Karpas-422 (cell line): ENCODE measurements at regions not wholly inside any gene's neighbourhood (a gene's known extent, or its start where the extent isn't known, plus 50 kb on each side); places are given as distances from the start of the nearest gene placed in this dataset.

ENCODE experiments used
- DNase-seq: peaks from one replicate; pipeline ENCODE4 v3.0.0-alpha.2; 2015
- H2AFZ ChIP-seq: fragments of 200-600 bp; sonication (generic); 2 replicates; pipeline ENCODE4 v1.6.1; 2014; ENCODE audit warnings: antibody characterized with exemption, low read length, mixed read lengths
- H3K27ac ChIP-seq: fragments of 200-600 bp; sonication (generic); 2 replicates; pipeline ENCODE4 v1.5.1; 2014; ENCODE audit warnings: mild to moderate bottlenecking, low read length, moderate library complexity
- H3K27me3 ChIP-seq: fragments of 200-600 bp; sonication (generic); 2 replicates; pipeline ENCODE4 v1.6.1; 2014; ENCODE audit warnings: low read length, mixed read lengths
- H3K36me3 ChIP-seq: fragments of 200-600 bp; sonication (generic); 2 replicates; pipeline ENCODE4 v1.6.1; 2014; ENCODE audit warnings: low read length, mixed read lengths; ENCODE audit not compliant: insufficient read depth
- H3K4me1 ChIP-seq: fragments of 200-600 bp; sonication (generic); 2 replicates; pipeline ENCODE4 v1.6.1; 2014; ENCODE audit warnings: mild to moderate bottlenecking, low read length, mixed read lengths
- H3K4me2 ChIP-seq: fragments of 200-600 bp; sonication (generic); 2 replicates; pipeline ENCODE4 v1.6.1; 2014; ENCODE audit warnings: low read length, low read depth, mild to moderate bottlenecking; ENCODE audit not compliant: poor library complexity, severe bottlenecking
- H3K4me3 ChIP-seq: fragments of 200-600 bp; sonication (generic); 2 replicates; pipeline ENCODE4 v1.5.1; 2014; ENCODE audit warnings: mild to moderate bottlenecking, antibody characterized with exemption, low read length, mixed read lengths
- H3K79me2 ChIP-seq: fragments of 200-600 bp; sonication (generic); 2 replicates; pipeline ENCODE4 v1.6.1; 2014; ENCODE audit warnings: mild to moderate bottlenecking, low read length, mixed read lengths
- H3K9ac ChIP-seq: fragments of 200-600 bp; sonication (generic); 2 replicates; pipeline ENCODE4 v1.6.0; 2014; ENCODE audit warnings: low read length
- H3K9me2 ChIP-seq: fragments of 200-600 bp; sonication (generic), shearing (Covaris generic); replicated peaks from 2 replicates; pipeline ENCODE4 v1.6.0; 2014; ENCODE audit warnings: mild to moderate bottlenecking, low read length, moderate library complexity; ENCODE audit not compliant: insufficient read depth
- H3K9me3 ChIP-seq: fragments of 300-700, 200-600 bp; sonication (generic); 2 replicates; pipeline ENCODE4 v1.6.1; 2014; ENCODE audit warnings: low read length, mixed read lengths
- H4K20me1 ChIP-seq: fragments of 200-600 bp; sonication (generic); 2 replicates; pipeline ENCODE4 v1.6.1; 2014; ENCODE audit warnings: mild to moderate bottlenecking, antibody characterized with exemption, low read length, low read depth; ENCODE audit not compliant: insufficient read depth

- Histone ChIP-seq H3K79me2 (no peaks in the 10 kb centered on the region), H3K36me3 (no peaks in the 10 kb centered on the region), H3K9me3 (no peaks in the 10 kb centered on the region), H3K4me2 (no peak overlapping the region), H3K27me3 (no peaks in the 10 kb centered on the region), H3K9me2 (no peaks in the 10 kb centered on the region), H4K20me1 (no peaks in the 10 kb centered on the region), H3K4me1 (no peaks in the 10 kb centered on the region), H3K27ac (no peak overlapping the region), H3K9ac (no peak overlapping the region), H3K4me3 (no peak overlapping the region), H2AFZ (no peak overlapping the region)
- DNase-seq = no peak
Measured at GRCh38 chr12:69112616-69113015, 126.8 kb upstream of the CPSF6 start.

GRCh38 chr12:69115099-69115498 lies 124.3 kb upstream of the CPSF6 start:
- no peak overlapping the region for H3K4me2 ChIP-seq
- H3K4me3 ChIP-seq = no peak overlapping the region
- no peaks in the 10 kb centered on the region for H3K4me1 ChIP-seq
- DNase-seq = no peak
- H3K27ac ChIP-seq = no peak overlapping the region
- no peaks in the 10 kb centered on the region for H4K20me1 ChIP-seq
- H3K27me3 ChIP-seq = no peaks in the 10 kb centered on the region
- H3K9me2 ChIP-seq = no peaks in the 10 kb centered on the region
- H2AFZ ChIP-seq = no peak overlapping the region
- no peak overlapping the region for H3K9ac ChIP-seq
- no peaks in the 10 kb centered on the region for H3K36me3 ChIP-seq
- no peaks in the 10 kb centered on the region for H3K9me3 ChIP-seq
- H3K79me2 ChIP-seq = no peaks in the 10 kb centered on the region

GRCh38 chr12:69115951-69116350 lies 123.4 kb upstream of the CPSF6 start:
- no peak overlapping the region for H2AFZ ChIP-seq
- no peaks in the 10 kb centered on the region for H3K36me3 ChIP-seq
- no peaks in the 10 kb centered on the region for H3K79me2 ChIP-seq
- H3K9me2 ChIP-seq = no peaks in the 10 kb centered on the region
- no peak overlapping the region for H3K4me2 ChIP-seq
- no peaks in the 10 kb centered on the region for H4K20me1 ChIP-seq
- H3K9me3 ChIP-seq = no peaks in the 10 kb centered on the region
- no peaks in the 10 kb centered on the region for H3K27me3 ChIP-seq
- H3K4me3 ChIP-seq = no peak overlapping the region
- H3K4me1 ChIP-seq = no peaks in the 10 kb centered on the region
- H3K27ac ChIP-seq = no peak overlapping the region
- no peak overlapping the region for H3K9ac ChIP-seq
- DNase-seq = no peak

- no peaks in the 10 kb centered on the region for H3K36me3 ChIP-seq
- H3K79me2 ChIP-seq = no peaks in the 10 kb centered on the region
- no peak overlapping the region for H3K27ac ChIP-seq
- no peaks in the 10 kb centered on the region for H3K4me1 ChIP-seq
- H3K4me3 ChIP-seq = no peak overlapping the region
- DNase-seq = no peak
- no peaks in the 10 kb centered on the region for H3K9me3 ChIP-seq
- no peak overlapping the region for H3K9ac ChIP-seq
- no peaks in the 10 kb centered on the region for H3K27me3 ChIP-seq
- H4K20me1 ChIP-seq = no peaks in the 10 kb centered on the region
- no peak overlapping the region for H3K4me2 ChIP-seq
- H3K9me2 ChIP-seq = no peaks in the 10 kb centered on the region
- H2AFZ ChIP-seq = no peak overlapping the region
Measured at GRCh38 chr12:69117566-69118266, 121.7 kb upstream of the CPSF6 start.

- H3K79me2 ChIP-seq = no peaks in the 10 kb centered on the region
- H3K4me2 ChIP-seq = no peak overlapping the region
- DNase-seq = no peak
- no peak overlapping the region for H3K9ac ChIP-seq
- H3K27me3 ChIP-seq = no peaks in the 10 kb centered on the region
- no peak overlapping the region for H3K4me3 ChIP-seq
- H2AFZ ChIP-seq = no peak overlapping the region
- H3K9me3 ChIP-seq = no peaks in the 10 kb centered on the region
- no peaks in the 10 kb centered on the region for H3K9me2 ChIP-seq
- no peaks in the 10 kb centered on the region for H4K20me1 ChIP-seq
- H3K4me1 ChIP-seq = no peaks in the 10 kb centered on the region
- H3K27ac ChIP-seq = no peak overlapping the region
- H3K36me3 ChIP-seq = no peaks in the 10 kb centered on the region
Measured at GRCh38 chr12:69118516-69118915, 120.9 kb upstream of the CPSF6 start.

GRCh38 chr12:69119770-69120169 lies 119.6 kb upstream of the CPSF6 start:
- Histone ChIP-seq H3K4me3 (no peak overlapping the region), H3K27me3 (no peaks in the 10 kb centered on the region), H2AFZ (no peak overlapping the region), H3K36me3 (no peaks in the 10 kb centered on the region), H3K27ac (no peak overlapping the region), H3K9me2 (no peaks in the 10 kb centered on the region), H3K4me1 (no peaks in the 10 kb centered on the region), H3K9ac (no peak overlapping the region), H3K4me2 (no peak overlapping the region), H3K9me3 (no peaks in the 10 kb centered on the region), H3K79me2 (no peaks in the 10 kb centered on the region), H4K20me1 (no peaks in the 10 kb centered on the region)
- no peak for DNase-seq

GRCh38 chr12:69120354-69120753 lies 119.0 kb upstream of the CPSF6 start:
- no peak overlapping the region for H3K4me2 ChIP-seq
- no peaks in the 10 kb centered on the region for H3K9me2 ChIP-seq
- H3K36me3 ChIP-seq = no peaks in the 10 kb centered on the region
- no peak overlapping the region for H3K27ac ChIP-seq
- no peaks in the 10 kb centered on the region for H4K20me1 ChIP-seq
- H3K4me3 ChIP-seq = no peak overlapping the region
- H3K79me2 ChIP-seq = no peaks in the 10 kb centered on the region
- no peaks in the 10 kb centered on the region for H3K27me3 ChIP-seq
- no peak overlapping the region for H3K9ac ChIP-seq
- no peak for DNase-seq
- no peaks in the 10 kb centered on the region for H3K9me3 ChIP-seq
- no peak overlapping the region for H2AFZ ChIP-seq
- no peaks in the 10 kb centered on the region for H3K4me1 ChIP-seq

GRCh38 chr12:69123311-69123710 lies 116.1 kb upstream of the CPSF6 start:
- no peak overlapping the region for H3K27ac ChIP-seq
- no peaks in the 10 kb centered on the region for H3K27me3 ChIP-seq
- no peak overlapping the region for H3K9ac ChIP-seq
- H2AFZ ChIP-seq = no peak overlapping the region
- H3K4me1 ChIP-seq = no peaks in the 10 kb centered on the region
- H3K36me3 ChIP-seq = no peaks in the 10 kb centered on the region
- H3K9me2 ChIP-seq = no peaks in the 10 kb centered on the region
- H3K9me3 ChIP-seq = no peaks in the 10 kb centered on the region
- H3K79me2 ChIP-seq = no peaks in the 10 kb centered on the region
- H3K4me3 ChIP-seq = no peak overlapping the region
- H4K20me1 ChIP-seq = no peaks in the 10 kb centered on the region
- H3K4me2 ChIP-seq = no peak overlapping the region
- DNase-seq = no peak
